ENCODE measurements at regions not wholly inside any gene's neighbourhood (a gene's known extent, or its start where the extent isn't known, plus 50 kb on each side); places are given as distances from the start of the nearest gene placed in this dataset.

- TF ChIP-seq EZH2phosphoT487 (IDR thresholded peaks at IDR 0.05; ENCODE audit: borderline replicate concordance, low read depth, low read length) (no peak), CTCF (conservative IDR thresholded peaks at IDR 0.05; ENCODE audit: low read length) (no peak)
Measured at GRCh38 chr1:208763971-208764370, 519.8 kb upstream of the PLXNA2 start.
